ENCODE measurements at regions not wholly inside any gene's neighbourhood (a gene's known extent, or its start where the extent isn't known, plus 50 kb on each side); places are given as distances from the start of the nearest gene placed in this dataset.

DNA sequence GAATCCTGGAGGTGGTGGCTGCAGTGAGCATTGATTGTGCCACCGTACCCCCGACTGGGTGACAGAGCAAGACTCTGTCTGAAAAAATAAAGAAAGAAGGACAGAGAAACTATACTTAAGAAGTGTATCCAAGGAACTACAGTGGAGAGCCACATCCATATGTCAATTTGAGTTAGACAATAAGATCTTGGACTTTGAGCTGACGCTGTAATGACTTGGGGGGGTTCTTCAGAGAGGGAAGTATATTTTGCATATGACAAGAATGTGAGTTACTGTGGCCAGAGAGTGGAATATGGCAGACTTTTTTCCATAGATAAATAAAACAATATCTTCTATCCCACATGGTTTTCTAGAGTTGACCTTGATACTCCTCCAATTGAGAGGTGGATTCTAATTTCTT is 52.6 kb upstream of the TEX264 start:
- intact Hi-C loops (cut with DNase I) = no loop called here
- Histone ChIP-seq H3K4me3 (no peak overlapping the region), H3K36me3 (no peaks in the 10 kb centered on the region), H3K27me3 (no peaks in the 10 kb centered on the region), H3K4me1 (peaks cover 0 to 76% (median 24%) of the 10 kb centered on the region in 4 donors), H3K27ac (peak overlapping the region in 2 of 3 donors; percentile 73 to 86), H3K9me3 (no peaks in the 10 kb centered on the region)
- 94% methylated on average over 3 of the region's 3 CpGs for WGBS (ENCODE audit: insufficient coverage, low coverage, low lambda C conversion rate, missing lambda C conversion rate)
- DNase-seq (no peak), ATAC-seq (no peak)
- TF ChIP-seq POLR2A (IDR thresholded peaks at IDR 0.05) (no peak), CTCF (IDR thresholded peaks at IDR 0.05) (no peak)

GRCh38 chr3:51619983-51620382 is 51.1 kb upstream of the TEX264 start:
- no peak for DNase-seq
- Histone ChIP-seq H3K27me3 (no peaks in the 10 kb centered on the region), H3K4me1 (peaks cover 0 to 85% (median 24%) of the 10 kb centered on the region in 4 donors), H3K9me3 (no peaks in the 10 kb centered on the region), H3K27ac (peak overlapping the region in 2 of 3 donors; percentile 73 to 86), H3K4me3 (no peak overlapping the region), H3K36me3 (no peaks in the 10 kb centered on the region)
- TF ChIP-seq POLR2A (IDR thresholded peaks at IDR 0.05) (no peak), CTCF (IDR thresholded peaks at IDR 0.05) (no peak)
- 24% methylated on average over 3 of the region's 4 CpGs for WGBS (ENCODE audit: insufficient coverage, low coverage, low lambda C conversion rate, missing lambda C conversion rate)
- intact Hi-C loops (cut with DNase I) = no loop called here
- peak in 1 of 4 donors; percentile 3 for ATAC-seq

DNA sequence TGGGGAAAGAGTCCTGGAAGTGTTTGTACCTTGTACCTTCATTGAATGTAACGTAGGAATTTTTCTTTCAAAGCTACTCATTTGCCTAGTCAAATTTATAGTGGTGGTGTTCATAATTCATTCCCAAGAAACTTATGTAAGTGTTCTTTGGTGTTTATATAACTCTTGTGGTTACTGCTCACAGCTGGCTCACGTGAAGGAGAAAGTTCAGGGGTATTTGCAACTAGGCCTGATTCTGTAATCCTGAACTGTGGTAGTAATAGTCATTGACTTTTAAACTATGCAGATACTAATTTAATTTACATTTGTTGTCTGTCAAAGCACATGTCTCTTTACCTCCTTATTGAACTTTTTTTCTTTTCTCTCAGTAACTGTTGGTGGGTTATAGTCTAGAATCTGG is 50.5 kb upstream of the TEX264 start:
- H3K4me1 ChIP-seq = peaks cover 0 to 85% (median 24%) of the 10 kb centered on the region in 4 donors

GRCh38 chr3:51621091-51621892 is 49.8 kb upstream of the TEX264 start:
- DNase-seq (peak in 1 of 3 donors; percentile 84), ATAC-seq (peak; percentile 77 to 93 (median 90))
- Histone ChIP-seq H3K9me3 (no peaks in the 10 kb centered on the region), H3K4me1 (peaks cover 0 to 80% (median 24%) of the 10 kb centered on the region in 4 donors), H3K27ac (peak overlapping the region in 2 of 3 donors; percentile 73 to 86), H3K27me3 (no peaks in the 10 kb centered on the region), H3K4me3 (no peak overlapping the region), H3K36me3 (no peaks in the 10 kb centered on the region)
- WGBS (ENCODE audit: insufficient coverage, low coverage, low lambda C conversion rate, missing lambda C conversion rate) = 35% methylated on average over 2 of the region's 2 CpGs
- intact Hi-C loops (cut with DNase I) = no loop called here
- TF ChIP-seq POLR2A (IDR thresholded peaks at IDR 0.05) (no peak), CTCF (IDR thresholded peaks at IDR 0.05) (no peak)

More for the DNA sequence above, 50.5 kb upstream of the TEX264 start:
- intact Hi-C loops (cut with DNase I) = no loop called here
- ATAC-seq = peak; percentile 27 to 71 (median 62)
- peak in 1 of 3 donors; percentile 78 for DNase-seq
- no peaks in the 10 kb centered on the region for H3K27me3 ChIP-seq
- H3K9me3 ChIP-seq = no peaks in the 10 kb centered on the region
- H3K36me3 ChIP-seq = no peaks in the 10 kb centered on the region
- no peak overlapping the region for H3K4me3 ChIP-seq
- TF ChIP-seq POLR2A (IDR thresholded peaks at IDR 0.05) (no peak), CTCF (IDR thresholded peaks at IDR 0.05) (no peak)
- H3K27ac ChIP-seq = peak overlapping the region in 2 of 3 donors; percentile 73 to 86
- whole genome bisulfite sequencing (ENCODE audit: insufficient coverage, low coverage, low lambda C conversion rate, missing lambda C conversion rate) = 27% methylated on average over 2 of the region's 2 CpGs

Small RNA genes lying in the stretch of these regions (small RNA-seq; reads per million reads assigned to genes)
- 0 reads per million in 2 experiments for gene RNU6ATAC29P
